SK-N-SH (cell line): ENCODE measurements at regions not wholly inside any gene's neighbourhood (a gene's known extent, or its start where the extent isn't known, plus 50 kb on each side); places are given as distances from the start of the nearest gene placed in this dataset.

Experiments used
- CTCF ChIA-PET: fragments of 300-600, 350-600 bp; formaldehyde crosslinking; extraction: SDS; loops from one replicate; lab custom pipeline; 2021; lab: Yijun Ruan, JAX
- POLR2A ChIA-PET: fragments of 350-600 bp; sonication (Branson Sonifier 250); formaldehyde crosslinking; extraction: SDS; loops from one replicate; lab custom pipeline; 2020; ENCODE audit warnings: antibody characterized with exemption, inconsistent platforms; lab: Yijun Ruan, JAX
- DNase-seq: peaks from one replicate; pipeline ENCODE4 v3.0.0; 2012
- H2AFZ ChIP-seq: fragments of 200-600 bp; sonication (generic); 2 replicates; pipeline ENCODE4 v1.8.1; 2016; ENCODE audit warnings: antibody characterized with exemption, mild to moderate bottlenecking, low read depth
- H3F3A ChIP-seq: fragments of 200-600 bp; sonication (generic); replicated peaks from 2 replicates; pipeline ENCODE3; 2016; ENCODE audit warnings: antibody characterized with exemption, mild to moderate bottlenecking; ENCODE audit not compliant: insufficient read depth
- H3K27ac ChIP-seq, 2 experiments: fragments of 200-500 bp in 1 of 2; fragments of 200-600 bp in 1 of 2; sonication (Bioruptor generic) in 1 of 2; sonication (generic), shearing (Covaris generic) in 1 of 2; 2 replicates each; pipeline versions ENCODE4 v1.5.1 to v1.6.1; 2014 to 2016; ENCODE audit warnings: low read depth in 2 of 2, inconsistent platforms in 1 of 2, low read length in 1 of 2, mild to moderate bottlenecking in 1 of 2, mixed read lengths in 1 of 2
- H3K27me3 ChIP-seq: fragments of 200-600 bp; sonication (generic), shearing (Covaris generic); 2 replicates; pipeline ENCODE4 v1.6.1; 2016; ENCODE audit warnings: mixed run types; ENCODE audit not compliant: insufficient read depth
- H3K36me3 ChIP-seq, 2 experiments: fragments of 200-500 bp in 1 of 2; fragments of 200-600 bp in 1 of 2; sonication (Bioruptor generic) in 1 of 2; sonication (generic) in 1 of 2; replicated peaks in 1 of 2; 2 replicates each; pipeline versions ENCODE3 to v1.5.1; 2014 to 2016; ENCODE audit warnings: low read length in 1 of 2, mild to moderate bottlenecking in 1 of 2; ENCODE audit not compliant: insufficient read depth in 2 of 2, control insufficient read depth in 1 of 2
- H3K4me1 ChIP-seq, 2 experiments: fragments of 200-500 bp in 1 of 2; fragments of 200-600 bp in 1 of 2; sonication (Bioruptor generic) in 1 of 2; sonication (generic), shearing (Covaris generic) in 1 of 2; 2 replicates each; pipeline versions ENCODE4 v1.5.1 to v1.6.1; 2014 to 2016; ENCODE audit warnings: low read depth in 1 of 2, low read length in 1 of 2, mixed run types in 1 of 2; ENCODE audit not compliant: insufficient read depth in 2 of 2, control insufficient read depth in 1 of 2
- H3K4me2 ChIP-seq: fragments of 200-600 bp; sonication (generic), shearing (Covaris generic); 2 replicates; pipeline ENCODE4 v1.6.1; 2017; ENCODE audit warnings: mixed run types
- H3K4me3 ChIP-seq, 2 experiments: fragments of 200-500 bp in 1 of 2; fragments of 200-600 bp in 1 of 2; sonication (Bioruptor generic) in 1 of 2; sonication (generic), shearing (Covaris generic) in 1 of 2; 2 replicates each; pipeline versions ENCODE4 v1.5.1 to v1.8.1; 2014 to 2016; ENCODE audit warnings: low read depth in 2 of 2, inconsistent platforms in 1 of 2, low read length in 1 of 2, mild to moderate bottlenecking in 1 of 2, mixed read lengths in 1 of 2, moderate library complexity in 1 of 2
- H3K79me2 ChIP-seq: fragments of 200-600 bp; sonication (generic); 2 replicates; pipeline ENCODE4 v1.8.1; 2017; ENCODE audit warnings: mild to moderate bottlenecking; ENCODE audit not compliant: insufficient read depth
- H3K9ac ChIP-seq: fragments of 200-600 bp; sonication (generic); 2 replicates; pipeline ENCODE4 v1.6.1; 2017; ENCODE audit warnings: mixed run types
- H3K9me2 ChIP-seq: fragments of 200-600 bp; sonication (generic); 2 replicates; pipeline ENCODE4 v1.6.1; 2017; ENCODE audit warnings: mixed run types
- H3K9me3 ChIP-seq: fragments of 200-600 bp; sonication (generic); 2 replicates; pipeline ENCODE4 v1.6.1; 2017; ENCODE audit warnings: mixed run types, mild to moderate bottlenecking, moderate library complexity
- H4K20me1 ChIP-seq: fragments of 200-600 bp; sonication (generic); 2 replicates; pipeline ENCODE4 v1.6.1; 2017; ENCODE audit warnings: mild to moderate bottlenecking, mixed run types; ENCODE audit not compliant: insufficient read depth
- CHD2 ChIP-seq: fragments of 150-350 bp; IDR thresholded peaks from 2 replicates; pipeline ENCODE4 v1.6.1; 2018; ENCODE audit warnings: low read length; ENCODE audit not compliant: partially characterized antibody
- EZH2phosphoT487 ChIP-seq: fragments of 200-600 bp; sonication (generic); IDR thresholded peaks from 2 replicates; pipeline ENCODE4 v1.6.1; 2017; ENCODE audit warnings: low read depth, mixed run types, mild to moderate bottlenecking, antibody characterized with exemption, moderate library complexity, borderline replicate concordance
- FOXM1 ChIP-seq: IDR thresholded peaks from 2 replicates; pipeline ENCODE4 v1.4.0; 2012; ENCODE audit warnings: low read depth, mild to moderate bottlenecking
- GATA2 ChIP-seq: sonication (generic); formaldehyde crosslinking; IDR thresholded peaks from 2 replicates; pipeline ENCODE4 v1.5.0; 2020; ENCODE audit warnings: mild to moderate bottlenecking, missing genetic modification reagents
- JUND ChIP-seq: IDR thresholded peaks from 2 replicates; pipeline ENCODE4 v1.4.0; 2012
- MEF2A ChIP-seq: IDR thresholded peaks from 2 replicates; pipeline ENCODE4 v1.4.0; 2012; ENCODE audit warnings: low read depth, borderline replicate concordance
- MXI1 ChIP-seq: IDR thresholded peaks from 2 replicates; pipeline ENCODE4 v1.6.1; 2012; ENCODE audit warnings: mild to moderate bottlenecking, low read depth, low read length, improper control_type of control experiment
- POLR2AphosphoS5 ChIP-seq: IDR thresholded peaks from 2 replicates; pipeline ENCODE4 v1.6.1; 2012; ENCODE audit warnings: low read depth, low read length
- REST ChIP-seq: IDR thresholded peaks from 2 replicates; pipeline ENCODE4 v1.6.1; 2012; ENCODE audit warnings: mild to moderate bottlenecking, low read depth, low read length, moderate library complexity
- RFX5 ChIP-seq: IDR thresholded peaks from 2 replicates; pipeline ENCODE4 v1.6.1; 2012; ENCODE audit warnings: mild to moderate bottlenecking, improper control_type of control experiment, low read length
- SIN3A ChIP-seq: IDR thresholded peaks from 2 replicates; pipeline ENCODE4 v1.6.1; 2012; ENCODE audit warnings: low read depth, mild to moderate bottlenecking, low read length, moderate library complexity, borderline replicate concordance
- SMC3 ChIP-seq: IDR thresholded peaks from 2 replicates; pipeline ENCODE4 v1.6.1; 2012; ENCODE audit warnings: low read depth, low read length, improper control_type of control experiment
- TAF1 ChIP-seq: IDR thresholded peaks from 2 replicates; pipeline ENCODE4 v1.6.1; 2012; ENCODE audit warnings: low read depth, mild to moderate bottlenecking, low read length, moderate library complexity, borderline replicate concordance
- TCF12 ChIP-seq: IDR thresholded peaks from 2 replicates; pipeline ENCODE4 v1.4.0; 2012
- TEAD4 ChIP-seq: IDR thresholded peaks from 2 replicates; pipeline ENCODE4 v1.4.0; 2012; ENCODE audit warnings: mild to moderate bottlenecking, borderline replicate concordance; ENCODE audit not compliant: insufficient read depth
- YY1 ChIP-seq: IDR thresholded peaks from 2 replicates; pipeline ENCODE4 v1.4.0; 2012; ENCODE audit warnings: low read depth, mild to moderate bottlenecking
- ZBTB33 ChIP-seq: IDR thresholded peaks from 2 replicates; pipeline ENCODE4 v1.4.0; 2012; ENCODE audit warnings: low read depth, borderline replicate concordance
- WGBS: methylation state at CpG from one replicate; pipeline ENCODE4 v1.1.6; 2017; ENCODE audit warnings: low lambda C conversion rate; 5-methylcytosine and 5-hydroxymethylcytosine counted together
- TF ChIP-seq, protein P1 (sequence below): fragments of 150-350 bp; IDR thresholded peaks from 2 replicates; pipeline ENCODE4 v1.6.1; 2017; ENCODE audit warnings: antibody characterized with exemption, low read length, low read depth, borderline replicate concordance
- TF ChIP-seq, protein P2 (sequence below): IDR thresholded peaks from 2 replicates; pipeline ENCODE4 v1.4.0; 2012; ENCODE audit warnings: low read depth, borderline replicate concordance
- TF ChIP-seq, protein P3 (sequence below): fragments of 150-350 bp; IDR thresholded peaks from 2 replicates; pipeline ENCODE4 v1.6.1; 2016; ENCODE audit warnings: mild to moderate bottlenecking, low read depth, low read length

- H3K79me2 ChIP-seq: no peaks in the 10 kb centered on the region
- no peak for DNase-seq
- 60% methylated on average over 1 of the region's 1 CpG for WGBS
- H3K4me2 ChIP-seq: no peak overlapping the region
- no peak overlapping the region for H3K27ac ChIP-seq
- no peak for TF ChIP-seq TCF12
- no peak for TF ChIP-seq MXI1
- TF ChIP-seq SIN3A: no peak
- no peak for TF ChIP-seq YY1
- no peak for TF ChIP-seq EZH2phosphoT487
- TF ChIP-seq JUND: no peak
- no peak for TF ChIP-seq REST
- TF ChIP-seq CHD2: no peak
- TF ChIP-seq ZBTB33: no peak
- TF ChIP-seq, protein P1, sequence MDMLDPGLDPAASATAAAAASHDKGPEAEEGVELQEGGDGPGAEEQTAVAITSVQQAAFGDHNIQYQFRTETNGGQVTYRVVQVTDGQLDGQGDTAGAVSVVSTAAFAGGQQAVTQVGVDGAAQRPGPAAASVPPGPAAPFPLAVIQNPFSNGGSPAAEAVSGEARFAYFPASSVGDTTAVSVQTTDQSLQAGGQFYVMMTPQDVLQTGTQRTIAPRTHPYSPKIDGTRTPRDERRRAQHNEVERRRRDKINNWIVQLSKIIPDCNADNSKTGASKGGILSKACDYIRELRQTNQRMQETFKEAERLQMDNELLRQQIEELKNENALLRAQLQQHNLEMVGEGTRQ: no peak
- no peak for TF ChIP-seq TAF1
- TF ChIP-seq GATA2 (CRISPR knock-in tag): no peak
- no peak for TF ChIP-seq SMC3
- TF ChIP-seq RFX5: no peak
- TF ChIP-seq POLR2AphosphoS5: no peak
- no peak for TF ChIP-seq TEAD4
- TF ChIP-seq, protein P2, sequence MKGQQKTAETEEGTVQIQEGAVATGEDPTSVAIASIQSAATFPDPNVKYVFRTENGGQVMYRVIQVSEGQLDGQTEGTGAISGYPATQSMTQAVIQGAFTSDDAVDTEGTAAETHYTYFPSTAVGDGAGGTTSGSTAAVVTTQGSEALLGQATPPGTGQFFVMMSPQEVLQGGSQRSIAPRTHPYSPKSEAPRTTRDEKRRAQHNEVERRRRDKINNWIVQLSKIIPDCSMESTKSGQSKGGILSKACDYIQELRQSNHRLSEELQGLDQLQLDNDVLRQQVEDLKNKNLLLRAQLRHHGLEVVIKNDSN: no peak
- TF ChIP-seq FOXM1: no peak
- no peak for TF ChIP-seq MEF2A
- TF ChIP-seq, protein P3, sequence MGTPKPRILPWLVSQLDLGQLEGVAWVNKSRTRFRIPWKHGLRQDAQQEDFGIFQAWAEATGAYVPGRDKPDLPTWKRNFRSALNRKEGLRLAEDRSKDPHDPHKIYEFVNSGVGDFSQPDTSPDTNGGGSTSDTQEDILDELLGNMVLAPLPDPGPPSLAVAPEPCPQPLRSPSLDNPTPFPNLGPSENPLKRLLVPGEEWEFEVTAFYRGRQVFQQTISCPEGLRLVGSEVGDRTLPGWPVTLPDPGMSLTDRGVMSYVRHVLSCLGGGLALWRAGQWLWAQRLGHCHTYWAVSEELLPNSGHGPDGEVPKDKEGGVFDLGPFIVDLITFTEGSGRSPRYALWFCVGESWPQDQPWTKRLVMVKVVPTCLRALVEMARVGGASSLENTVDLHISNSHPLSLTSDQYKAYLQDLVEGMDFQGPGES: no peak
- H3K27me3 ChIP-seq: no peaks in the 10 kb centered on the region
- H3F3A ChIP-seq: peaks cover 13% of the 10 kb centered on the region
- H3K9me3 ChIP-seq: no peaks in the 10 kb centered on the region
- H3K36me3 ChIP-seq: no peaks in the 10 kb centered on the region
- no peaks in the 10 kb centered on the region for H4K20me1 ChIP-seq
- no peak overlapping the region for H3K4me3 ChIP-seq
- POLR2A ChIA-PET: no interaction called here
- CTCF ChIA-PET: interaction anchor here (0.7 to 19.0 kb wide), 4 partner anchors 47 to 774 kb away, joined by 3 to 433 read pairs (median 4); no protein-coding TSS in a partner anchor
- H3K9ac ChIP-seq: no peak overlapping the region
- no peak overlapping the region for H2AFZ ChIP-seq
- peaks cover 0 to 9% of the 10 kb centered on the region in 2 experiments; a peak in 2 of 4 replicates for H3K4me1 ChIP-seq
- H3K9me2 ChIP-seq: no peaks in the 10 kb centered on the region
Observed at GRCh38 chr9:69967344-69967743, 76.3 kb upstream of the MAMDC2 start.
